HG03135 (cell line): ENCODE measurements at regions not wholly inside any gene's neighbourhood (a gene's known extent, or its start where the extent isn't known, plus 50 kb on each side); places are given as distances from the start of the nearest gene placed in this dataset.

ENCODE experiments used
- ATAC-seq: cut with Tn5 transposase; IDR thresholded peaks from one replicate; pipeline ENCODE4 v1.9.1; 2021; ENCODE audit warnings: mild to moderate bottlenecking, moderate library complexity; ENCODE audit not compliant: unreplicated experiment

DNA sequence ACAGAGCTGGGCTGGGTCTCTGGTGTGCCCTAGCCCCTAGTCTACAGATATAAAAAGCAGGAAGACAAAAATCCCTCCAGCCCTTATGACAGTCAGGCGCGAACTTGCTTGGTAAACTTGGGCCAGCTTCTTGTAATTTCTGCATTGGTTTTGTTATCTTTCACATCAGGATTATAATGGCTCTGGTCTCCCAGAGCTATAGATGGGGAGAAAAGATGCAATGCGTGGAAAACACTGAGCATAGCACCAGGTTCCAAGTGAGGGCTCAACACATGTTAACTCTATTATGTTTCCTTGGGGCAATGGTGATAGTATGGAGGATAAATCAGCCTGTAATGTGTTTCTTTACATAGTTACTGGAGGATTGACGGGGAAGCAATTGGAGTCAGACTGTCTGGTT is 246.8 kb upstream of the KCNG1 start:
- ATAC-seq = no peak

DNA sequence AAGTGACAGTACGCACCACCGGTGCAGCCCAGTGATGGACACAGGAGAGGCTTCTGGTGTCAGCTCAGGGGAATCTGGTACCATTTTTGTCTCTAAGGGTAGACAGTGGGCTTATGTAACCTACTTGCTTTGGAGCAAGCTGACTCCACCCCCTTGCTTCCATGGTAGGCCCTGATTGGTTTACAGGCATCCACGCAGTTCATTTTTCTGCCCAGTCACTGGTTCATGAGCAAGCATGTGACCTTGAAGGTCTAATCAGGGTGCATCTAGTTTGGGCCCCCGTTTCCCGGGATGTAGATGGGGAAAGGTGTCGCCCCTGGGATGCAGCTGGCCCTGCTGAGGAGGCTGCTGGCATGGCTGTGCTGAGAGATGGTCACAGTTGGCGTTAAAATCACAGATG is 244.8 kb upstream of the KCNG1 start:
- no peak for ATAC-seq

DNA sequence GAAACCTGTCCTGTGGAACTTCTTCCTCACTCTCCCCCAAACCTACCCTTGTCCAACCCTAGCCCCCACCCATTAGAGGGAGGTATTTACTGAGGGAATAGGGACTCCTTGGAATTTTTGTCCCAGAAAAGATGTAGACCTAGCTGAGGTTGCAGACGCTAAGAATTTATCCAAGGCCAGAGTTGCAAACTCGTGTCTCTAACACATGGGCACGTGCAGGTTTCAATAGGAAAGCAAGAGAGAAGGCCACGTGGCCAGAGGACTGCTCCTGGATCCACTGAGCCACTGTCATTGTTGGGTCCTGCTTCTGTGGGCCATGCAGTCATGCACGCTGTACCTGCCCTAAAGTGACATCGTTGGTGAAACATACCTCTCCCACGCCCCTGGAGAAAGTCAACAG is 243.4 kb upstream of the KCNG1 start:
- no peak for ATAC-seq

DNA sequence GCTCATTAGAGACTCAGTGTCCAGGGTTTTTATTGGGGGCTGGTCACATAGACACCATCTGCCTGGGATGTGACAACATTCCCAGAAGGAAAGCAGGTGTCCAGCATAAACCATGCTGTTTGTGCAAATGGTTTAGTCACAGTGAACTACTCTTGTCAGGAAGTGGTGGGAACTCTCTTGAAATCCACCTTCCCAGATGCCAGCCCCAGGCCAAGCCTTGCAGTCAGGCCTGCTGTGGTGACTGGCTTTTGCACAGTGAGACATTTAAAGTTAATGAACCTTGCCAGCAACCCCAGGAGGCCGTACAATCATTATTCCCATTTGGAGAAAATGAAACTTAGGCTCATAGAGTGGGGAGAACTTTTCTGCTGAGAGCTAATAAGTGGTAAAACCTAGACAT is 242.5 kb upstream of the KCNG1 start:
- ATAC-seq = no peak

DNA sequence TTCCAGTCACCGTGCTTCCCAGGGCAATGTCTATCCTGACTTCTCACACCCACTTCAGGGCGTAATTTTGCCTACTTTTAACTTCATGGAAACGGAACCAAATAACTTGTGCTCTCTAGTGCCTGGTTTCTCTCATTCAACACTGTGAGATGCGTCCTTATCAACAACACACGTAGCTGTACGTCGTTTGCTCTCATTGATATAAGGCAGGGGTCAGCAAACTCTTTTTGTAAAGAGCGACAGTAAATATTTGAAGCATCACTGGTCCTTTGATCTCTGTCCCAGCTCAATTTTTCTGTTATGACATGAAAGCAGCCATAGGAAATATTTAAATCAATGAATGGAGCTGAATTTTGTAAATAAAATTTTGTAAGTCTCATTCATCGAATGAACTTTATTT is 239.3 kb upstream of the KCNG1 start:
- no peak for ATAC-seq

- ATAC-seq = no peak
These were observed 236.5 kb upstream of the KCNG1 start for GRCh38 chr20:51259455-51259854.

GRCh38 chr20:51258582-51259165 is 235.8 kb upstream of the KCNG1 start:
- no peak for ATAC-seq

GRCh38 chr20:51255417-51255816 is 232.5 kb upstream of the KCNG1 start:
- no peak for ATAC-seq

DNA sequence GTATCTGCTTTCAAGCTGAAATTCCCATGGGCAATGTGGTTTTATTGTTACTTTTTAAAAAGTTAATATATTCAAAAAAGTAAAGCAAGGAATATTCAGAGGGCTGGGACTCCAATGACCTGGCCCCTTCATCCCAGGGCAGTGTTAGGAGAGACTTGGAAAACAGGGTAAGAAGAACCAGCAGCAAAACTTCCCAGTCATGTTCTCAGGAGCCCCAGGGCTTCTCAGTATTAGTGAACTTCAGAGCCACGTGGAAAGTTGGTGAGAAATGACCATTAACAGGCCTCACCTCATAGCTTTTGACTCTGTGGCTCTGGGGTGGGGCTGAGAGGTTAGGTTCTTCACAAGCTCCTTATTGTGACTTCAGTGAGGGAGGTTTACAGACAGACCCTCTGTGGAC is 230.4 kb upstream of the KCNG1 start:
- ATAC-seq = no peak

GRCh38 chr20:51249781-51250180 is 226.9 kb upstream of the KCNG1 start:
- ATAC-seq = no peak

GRCh38 chr20:51249215-51249614 is 226.3 kb upstream of the KCNG1 start:
- no peak for ATAC-seq

GRCh38 chr20:51244466-51244865 is 221.6 kb upstream of the KCNG1 start:
- no peak for ATAC-seq

GRCh38 chr20:51238675-51239305 is 215.9 kb upstream of the KCNG1 start:
- ATAC-seq = no peak

DNA sequence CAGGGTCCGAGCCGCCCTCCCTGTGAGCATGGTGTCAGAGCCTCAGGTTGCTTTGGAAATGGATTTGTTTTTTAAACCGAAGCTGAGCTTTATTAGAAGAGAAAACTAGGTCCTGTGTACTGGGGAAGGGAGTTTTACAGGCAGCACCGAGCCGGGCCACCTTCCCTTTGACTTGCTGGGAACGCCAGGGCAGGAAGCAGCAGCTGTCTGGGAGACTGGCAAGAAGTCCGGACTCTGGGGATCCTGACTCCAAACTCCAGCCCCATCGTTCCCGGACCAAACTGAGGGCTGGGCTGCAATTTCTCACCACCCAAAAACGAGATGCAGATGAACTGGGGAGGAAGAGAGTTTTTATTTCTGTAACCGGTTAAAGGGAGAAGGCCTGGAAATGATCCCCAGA is 214.9 kb upstream of the KCNG1 start:
- ATAC-seq = no peak

GRCh38 chr20:51237278-51237677 is 214.4 kb upstream of the KCNG1 start:
- no peak for ATAC-seq

DNA sequence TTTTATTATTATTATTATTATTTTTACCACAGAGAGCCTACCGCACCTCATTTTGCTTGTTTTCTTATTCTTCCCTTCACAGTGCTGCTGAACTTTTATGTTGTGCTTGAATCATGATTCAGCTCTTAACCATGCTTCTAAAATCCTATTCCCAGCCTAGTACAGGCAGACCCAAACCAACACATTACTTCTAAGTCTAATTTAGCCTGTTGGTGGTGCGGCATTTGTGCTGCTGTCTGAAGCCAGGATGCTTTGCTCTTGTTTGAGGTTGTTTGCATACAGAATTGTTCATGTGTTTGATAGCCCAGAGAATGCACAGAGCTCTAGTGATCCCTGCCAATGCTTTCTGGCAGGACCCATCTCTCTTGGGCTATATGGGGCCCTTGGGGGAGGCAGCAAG is 213.5 kb upstream of the KCNG1 start:
- no peak for ATAC-seq

DNA sequence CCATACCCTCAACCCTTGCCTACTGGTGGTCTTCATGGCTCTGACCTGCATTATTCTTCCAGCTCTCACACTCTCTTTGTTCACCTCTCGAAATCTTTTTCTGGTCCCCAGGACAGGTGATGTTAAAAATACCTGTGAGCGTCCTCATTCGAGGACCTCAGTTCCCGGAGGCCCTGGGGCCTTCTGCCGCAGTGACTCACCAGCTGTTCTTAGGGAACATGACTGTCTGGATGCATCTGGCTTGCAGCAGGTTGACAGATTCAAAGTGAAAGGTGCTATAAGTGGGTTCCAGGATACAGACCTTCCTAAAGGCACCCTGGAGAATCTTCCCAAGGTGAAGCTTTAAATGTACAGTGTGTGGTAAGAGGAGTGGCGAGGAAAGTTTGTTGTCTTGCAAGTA is 210.4 kb upstream of the KCNG1 start:
- ATAC-seq = no peak

DNA sequence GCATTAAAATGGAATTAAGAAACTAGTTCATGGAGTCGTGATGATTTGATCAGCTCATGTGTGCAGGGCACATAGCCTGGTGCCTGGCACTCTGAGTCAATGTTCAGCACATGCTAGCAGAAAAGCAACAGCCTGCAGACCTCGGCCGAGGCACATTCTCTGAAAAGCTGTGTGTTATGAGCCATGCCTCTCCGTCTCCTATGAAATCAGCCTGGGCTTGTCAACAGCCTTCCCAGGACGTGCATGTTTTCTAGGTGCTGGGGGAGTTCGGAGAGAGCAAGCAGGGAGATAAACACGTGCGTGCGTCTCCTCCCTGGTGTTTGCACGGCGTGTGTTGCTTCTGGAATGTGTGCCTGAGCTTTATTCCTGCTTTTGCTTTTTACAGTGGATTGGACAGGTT is 207.8 kb upstream of the KCNG1 start:
- ATAC-seq = no peak

DNA sequence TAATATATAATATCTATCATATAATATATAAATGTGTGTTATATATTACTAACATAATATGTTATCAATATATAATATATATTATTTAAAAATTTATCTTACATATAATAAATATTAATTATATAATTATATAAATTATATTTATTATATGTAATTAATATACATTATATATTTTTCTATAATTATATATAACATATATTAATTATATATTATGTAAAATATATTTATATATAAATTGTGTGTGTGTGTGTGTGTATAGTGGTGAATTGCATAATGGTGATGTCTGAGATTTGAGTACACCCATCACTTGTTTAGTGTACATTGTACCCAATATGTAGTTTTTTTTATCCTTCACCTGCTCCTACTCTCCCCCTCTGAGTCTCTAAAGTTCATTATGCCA is 205.9 kb upstream of the KCNG1 start:
- ATAC-seq = no peak

- no peak for ATAC-seq
These were observed 204.8 kb upstream of the KCNG1 start for GRCh38 chr20:51227744-51228143.

GRCh38 chr20:51223183-51223720 is 200.3 kb upstream of the KCNG1 start:
- ATAC-seq = no peak

GRCh38 chr20:51221791-51222408 is 199.0 kb upstream of the KCNG1 start:
- no peak for ATAC-seq
